HG03095 (cell line): ENCODE measurements at regions not wholly inside any gene's neighbourhood (a gene's known extent, or its start where the extent isn't known, plus 50 kb on each side); places are given as distances from the start of the nearest gene placed in this dataset.
"Not testable (repeated sequence)": the region's sequence is repeated elsewhere in the genome, so short reads cannot be mapped to it uniquely, and the experiment has no call there.

Experiments
- ATAC-seq: cut with Tn5 transposase; IDR thresholded peaks from one replicate; pipeline ENCODE4 v1.9.1; 2021; ENCODE audit warnings: moderate library complexity; ENCODE audit not compliant: unreplicated experiment

DNA sequence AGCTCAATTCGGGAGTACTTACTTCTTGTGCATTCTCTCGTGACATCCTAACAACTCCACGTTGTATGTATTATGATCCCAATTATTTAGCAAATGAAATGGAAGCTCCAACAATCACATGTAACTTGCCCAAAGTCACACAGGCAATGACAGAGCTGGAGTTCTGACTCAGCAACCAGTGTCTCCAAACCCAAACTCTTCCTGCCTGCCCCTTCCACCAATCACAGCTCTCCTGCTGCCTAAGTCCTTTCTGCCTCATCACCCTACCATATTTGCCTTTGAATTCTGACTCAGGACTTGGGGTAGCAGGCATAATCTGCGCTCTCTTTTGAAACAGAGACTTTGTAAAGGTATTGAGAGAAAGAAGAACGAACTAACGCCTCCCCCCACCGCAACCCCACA is 245.2 kb upstream of the MAF start:
- no peak for ATAC-seq

DNA sequence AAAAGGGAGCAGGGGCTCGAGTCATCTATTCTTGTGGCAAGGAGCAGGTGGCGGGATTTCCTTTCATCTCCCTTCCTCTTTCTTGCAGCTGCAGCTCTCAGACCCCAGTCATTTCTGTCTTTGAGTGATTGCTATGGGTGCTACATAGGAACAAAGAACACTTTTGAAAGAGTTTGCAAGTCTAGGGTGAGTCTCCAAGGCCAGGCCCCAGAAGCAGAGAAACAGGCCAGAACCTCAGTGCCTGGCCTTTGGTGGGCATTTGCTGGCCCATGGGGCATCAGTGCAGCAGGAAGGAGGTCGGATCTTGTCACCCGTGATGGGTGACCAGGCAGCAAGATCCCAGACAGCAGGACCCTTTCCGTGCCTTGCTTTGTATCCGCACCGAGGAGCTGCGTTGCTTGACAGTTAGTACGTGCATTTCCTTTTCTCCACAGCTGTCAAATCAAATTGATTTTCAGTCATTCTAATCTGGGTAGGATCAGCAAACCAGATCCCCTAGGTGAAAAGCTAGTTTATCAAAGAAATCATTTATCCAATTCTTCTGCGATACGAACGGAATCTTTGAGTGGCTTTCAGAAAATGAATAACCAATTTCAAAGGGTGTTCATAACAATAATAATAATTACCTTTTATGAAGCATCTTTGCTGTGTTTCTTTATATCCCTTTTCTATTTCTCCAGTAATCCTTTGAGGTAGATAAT is 244.6 kb upstream of the MAF start:
- peak; percentile 88 for ATAC-seq

DNA sequence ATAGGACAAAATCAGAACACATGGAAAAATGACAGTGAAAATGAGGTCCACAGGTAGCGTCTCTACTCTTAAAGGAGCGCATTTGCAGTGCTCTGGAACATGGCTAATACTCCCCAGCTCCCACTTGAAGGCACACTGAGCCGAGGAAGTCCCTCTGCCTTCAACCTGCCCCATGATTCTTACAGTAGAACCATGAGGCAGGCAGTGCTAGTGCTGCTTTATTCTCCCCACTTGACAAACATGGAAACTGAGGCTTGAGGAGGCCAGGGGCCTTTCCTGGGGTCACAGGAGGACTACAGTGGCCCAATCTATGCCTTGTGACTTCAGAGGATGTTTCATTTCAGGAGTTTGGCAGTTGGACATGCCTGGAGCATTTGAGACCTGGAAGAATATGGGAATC is 244.1 kb upstream of the MAF start:
- peak; percentile 3 for ATAC-seq

DNA sequence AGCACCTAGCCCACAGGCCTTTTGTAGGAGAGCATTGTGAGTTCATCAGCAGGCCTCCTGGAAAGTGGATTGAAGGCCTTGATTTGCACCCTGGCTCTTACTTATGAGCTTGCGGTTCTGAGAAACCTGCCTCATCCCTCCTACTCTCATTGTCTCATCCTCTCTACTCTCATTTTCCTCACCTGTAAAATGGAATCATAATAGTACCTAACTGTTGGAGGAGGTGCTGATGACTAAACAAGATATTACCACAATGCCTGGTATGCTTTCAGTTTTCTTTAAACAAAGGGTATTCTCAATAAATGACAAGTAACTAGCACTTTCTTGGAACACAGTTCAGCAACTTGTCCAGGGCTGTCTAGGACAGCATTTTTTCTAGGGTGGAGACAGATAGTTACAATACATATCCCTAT is 243.1 kb upstream of the MAF start:
- ATAC-seq: peak; percentile 45

DNA sequence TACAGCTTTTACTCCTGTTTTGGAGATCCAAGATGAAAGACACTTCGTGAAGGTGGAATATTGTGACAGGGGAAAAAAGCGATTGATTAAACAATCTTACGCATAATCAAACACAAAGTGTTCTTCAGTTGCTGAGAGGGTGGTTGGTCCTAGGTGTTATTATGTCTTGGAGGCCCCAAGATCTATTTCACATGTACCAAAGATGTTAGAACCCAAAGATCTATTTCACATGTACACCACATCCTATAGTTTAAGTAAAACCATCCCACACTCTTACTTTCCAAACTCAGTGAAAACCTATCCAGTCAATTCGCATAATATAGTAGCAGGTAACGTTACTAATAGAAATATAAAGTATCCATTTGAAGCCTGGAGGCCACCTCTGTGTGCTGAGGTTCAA is 242.6 kb upstream of the MAF start:
- no peak for ATAC-seq

DNA sequence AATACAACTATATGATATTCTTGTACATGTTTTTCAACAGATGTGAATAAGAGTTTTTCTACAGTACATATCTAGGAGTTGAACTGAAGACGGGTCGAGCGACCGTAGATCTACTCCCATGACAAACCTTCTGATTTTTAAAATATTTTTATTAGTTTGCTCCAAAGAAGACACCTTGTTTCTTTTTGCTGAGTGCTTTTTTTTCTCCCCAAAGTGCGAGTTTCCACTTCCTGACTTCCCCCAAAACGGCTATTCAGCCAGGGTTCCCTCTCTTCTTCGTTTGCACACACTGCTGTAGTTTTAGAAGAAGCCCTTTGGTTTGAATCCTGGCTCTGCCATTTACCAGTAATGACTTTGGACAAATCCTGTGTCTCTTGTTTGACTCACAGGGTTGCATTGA is 241.7 kb upstream of the MAF start:
- no peak for ATAC-seq

DNA sequence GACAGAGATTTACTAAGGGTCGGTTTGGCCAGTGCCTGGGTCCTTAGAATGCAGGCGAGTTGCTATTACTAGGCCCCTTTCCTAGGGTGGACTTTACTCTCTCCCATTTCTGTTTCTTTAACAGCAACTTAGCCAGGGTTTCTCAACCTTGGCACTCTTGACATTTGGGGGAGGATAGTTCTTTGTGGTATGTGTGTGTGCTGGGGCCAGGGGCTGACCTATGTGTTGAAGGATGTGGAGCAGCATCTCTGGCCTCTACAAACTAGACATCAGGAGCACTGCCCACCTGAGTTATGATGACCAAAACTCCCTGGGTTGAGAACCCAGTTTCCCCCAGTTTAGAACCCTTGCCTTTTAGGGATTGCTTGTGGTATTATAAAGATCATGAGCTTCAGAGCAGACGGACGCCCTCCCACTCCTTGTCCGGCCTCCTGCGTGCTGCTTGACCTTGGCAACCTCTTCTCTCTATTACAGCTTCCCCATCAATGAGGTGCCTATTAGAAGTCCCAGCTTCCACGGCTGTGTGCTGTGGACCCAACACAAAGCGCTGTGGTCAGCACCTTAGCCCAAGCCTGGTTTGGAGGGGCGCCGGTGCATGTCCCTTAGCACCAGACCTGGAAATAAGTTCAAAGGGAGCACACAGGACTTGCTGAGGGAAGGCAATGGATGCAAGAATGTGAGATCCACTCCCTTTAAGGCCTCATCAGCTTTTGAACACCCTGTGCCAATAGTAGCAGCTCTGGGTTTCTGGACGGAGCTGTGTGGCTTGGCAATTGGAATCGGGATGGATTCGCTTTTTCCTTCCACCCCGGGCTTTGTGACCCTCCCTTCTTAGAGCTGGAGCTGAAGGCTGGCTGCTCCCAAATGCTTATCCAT is 239.2 kb upstream of the MAF start:
- ATAC-seq: no peak

DNA sequence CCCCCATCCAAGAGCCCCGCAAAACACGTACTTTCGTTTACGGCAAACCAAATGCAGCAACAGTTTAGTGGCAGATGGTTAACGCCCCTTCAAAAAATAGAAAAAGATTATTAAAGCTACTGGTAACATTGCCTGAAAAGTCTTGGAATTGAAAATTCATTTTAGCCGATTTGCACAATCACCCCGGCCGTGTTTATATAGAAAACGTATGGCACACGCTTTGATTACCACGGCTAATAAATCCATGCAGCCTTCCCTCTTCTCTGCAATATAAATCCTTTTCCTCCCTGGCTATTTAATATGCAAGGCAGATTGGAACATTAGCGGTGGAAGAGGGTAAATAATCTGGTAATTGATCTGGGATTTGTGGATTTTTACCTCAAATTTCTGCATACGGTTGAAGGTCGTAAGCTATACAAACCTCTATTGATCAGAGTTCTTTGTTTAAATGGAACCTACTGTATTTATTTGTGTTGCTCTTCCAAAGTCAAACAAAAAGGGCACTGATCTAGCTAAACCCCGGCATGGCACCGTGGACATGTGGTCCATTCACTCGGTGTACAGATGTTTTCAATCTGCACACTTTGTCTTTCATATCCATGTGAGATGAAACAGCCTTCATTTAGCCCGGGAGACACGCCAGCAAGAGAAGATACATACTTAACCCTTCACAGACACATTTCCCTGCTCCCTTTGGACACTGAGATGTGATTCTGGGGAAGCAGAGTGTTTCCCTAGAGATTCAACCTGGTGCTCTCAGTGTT is 238.1 kb upstream of the MAF start:
- ATAC-seq: no peak

DNA sequence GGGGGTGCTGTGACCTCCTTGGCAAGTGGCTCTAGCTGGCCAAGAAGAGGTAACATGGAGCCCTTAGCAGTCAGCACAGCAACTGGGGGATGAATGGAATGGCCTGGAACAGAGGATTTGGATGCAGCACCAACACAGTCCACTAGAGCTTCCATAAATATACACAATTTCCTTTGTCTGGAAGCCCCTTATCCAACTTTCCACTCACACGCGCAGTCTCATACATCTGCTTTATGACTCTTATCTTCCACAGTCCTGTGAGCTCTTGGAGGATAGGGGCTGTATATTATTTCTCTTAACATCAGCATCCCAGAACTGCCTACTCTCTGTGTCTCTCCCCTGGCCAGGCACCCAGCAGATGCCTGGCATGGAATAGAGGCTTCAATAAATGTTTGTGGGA is 235.6 kb upstream of the MAF start:
- no peak for ATAC-seq

DNA sequence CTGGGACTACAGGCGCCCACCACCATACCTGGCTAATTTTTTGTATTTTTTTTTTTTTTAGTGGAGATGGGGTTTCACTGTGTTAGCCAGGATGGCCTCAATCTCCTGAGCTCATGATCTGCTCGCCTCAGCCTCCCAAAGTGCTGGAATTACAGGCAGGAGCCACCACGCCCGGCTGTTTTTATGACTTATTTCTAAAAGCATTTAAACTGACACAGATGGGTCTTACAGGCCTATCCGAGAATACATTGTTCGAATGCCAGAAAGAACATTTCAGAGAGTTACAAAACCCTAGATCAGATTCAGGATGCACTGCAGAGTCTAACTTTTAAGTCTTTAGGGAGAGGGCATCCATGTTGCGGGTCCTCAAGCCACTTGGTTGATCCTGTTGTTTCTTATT is 234.7 kb upstream of the MAF start:
- ATAC-seq: no peak

DNA sequence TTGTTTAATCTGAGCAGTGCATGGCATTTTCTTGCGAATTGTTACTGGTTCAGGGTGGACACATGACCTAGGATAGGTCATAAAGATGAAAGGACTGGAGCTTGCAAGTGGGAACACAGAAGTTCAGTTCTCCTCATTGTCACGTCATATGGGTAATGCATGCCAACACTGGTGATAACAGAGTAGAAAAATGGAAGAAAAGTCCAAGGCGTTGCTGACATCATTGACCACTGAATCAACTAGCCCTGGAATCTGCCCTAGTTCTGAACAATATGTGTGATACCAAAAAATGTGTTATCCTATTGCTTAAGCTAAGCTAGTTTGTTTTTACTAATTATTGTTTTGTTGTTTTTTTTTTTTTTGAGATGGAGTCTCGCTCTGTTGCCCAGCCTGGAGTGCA is 234.2 kb upstream of the MAF start:
- ATAC-seq: no peak

DNA sequence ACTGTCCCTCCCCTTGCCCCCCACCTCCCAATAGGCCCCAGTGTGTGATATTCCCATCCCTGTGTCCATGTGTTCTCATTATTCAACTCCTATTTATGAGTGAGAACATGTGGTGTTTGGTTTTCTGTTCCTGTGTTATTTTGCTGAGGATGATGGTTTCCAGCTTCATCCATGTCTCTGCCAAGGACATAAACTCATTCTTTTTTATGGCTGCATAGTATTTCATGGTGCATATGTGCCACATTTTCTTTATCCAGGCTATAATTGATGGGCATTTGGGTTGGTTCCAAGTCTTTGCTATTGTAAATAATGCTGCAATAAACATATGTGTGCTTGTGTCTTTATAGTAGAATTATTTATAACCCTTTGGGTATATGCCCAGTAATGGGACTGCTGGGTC is 233.5 kb upstream of the MAF start:
- not testable (repeated sequence) for ATAC-seq

DNA sequence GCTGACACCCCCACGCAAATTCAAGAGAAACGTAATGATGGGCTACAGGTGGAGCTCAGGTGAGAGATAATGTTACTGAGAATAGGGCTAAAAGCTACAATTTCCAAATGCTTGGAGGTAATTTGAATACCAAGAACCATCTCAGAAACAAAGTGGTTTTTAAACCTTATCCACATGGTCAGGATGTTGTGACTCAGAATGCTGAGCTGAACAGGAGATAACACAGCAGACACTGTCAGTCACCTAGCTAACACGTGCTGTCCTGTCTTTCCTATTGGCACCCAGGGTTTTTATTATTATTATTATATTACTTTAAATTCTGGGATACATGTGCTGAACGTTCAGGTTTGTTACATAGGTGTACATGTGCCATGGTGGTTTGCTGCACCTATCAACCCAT is 233.0 kb upstream of the MAF start:
- no peak for ATAC-seq

DNA sequence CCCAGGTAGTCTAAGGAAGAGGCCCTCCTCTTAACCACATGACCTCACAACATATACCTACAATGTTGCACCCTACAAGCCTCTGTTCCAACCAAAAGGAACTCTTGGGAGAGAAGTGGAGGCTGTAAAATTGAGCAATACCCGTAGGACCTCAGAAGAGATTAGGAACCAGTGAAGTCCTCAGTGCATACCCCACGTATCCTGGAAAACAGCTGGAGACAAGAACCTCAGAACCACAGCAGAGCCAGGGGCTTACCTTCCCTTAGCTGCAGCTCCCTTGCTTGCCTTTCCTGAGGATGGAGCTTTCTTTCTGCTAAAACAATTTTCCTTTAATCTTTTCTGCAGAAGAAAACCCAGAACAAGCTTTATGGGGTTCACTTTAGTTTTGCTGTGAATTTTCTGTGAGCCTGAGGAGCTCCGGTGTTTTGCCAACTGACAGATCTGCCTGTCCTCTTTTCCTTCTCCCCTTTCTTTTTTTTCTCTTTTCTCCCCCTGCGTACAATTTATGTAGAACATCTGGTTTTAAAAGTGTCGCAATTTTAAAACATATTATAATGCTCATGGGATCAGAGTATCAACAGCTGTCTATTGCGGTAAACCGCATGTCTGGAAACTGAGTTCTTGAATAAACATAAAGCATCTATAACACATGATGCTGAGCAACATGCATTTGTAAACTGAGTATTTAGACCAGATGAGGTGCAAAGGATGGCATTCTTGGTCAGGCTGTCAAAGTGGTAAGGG is 226.4 kb upstream of the MAF start:
- ATAC-seq: no peak

DNA sequence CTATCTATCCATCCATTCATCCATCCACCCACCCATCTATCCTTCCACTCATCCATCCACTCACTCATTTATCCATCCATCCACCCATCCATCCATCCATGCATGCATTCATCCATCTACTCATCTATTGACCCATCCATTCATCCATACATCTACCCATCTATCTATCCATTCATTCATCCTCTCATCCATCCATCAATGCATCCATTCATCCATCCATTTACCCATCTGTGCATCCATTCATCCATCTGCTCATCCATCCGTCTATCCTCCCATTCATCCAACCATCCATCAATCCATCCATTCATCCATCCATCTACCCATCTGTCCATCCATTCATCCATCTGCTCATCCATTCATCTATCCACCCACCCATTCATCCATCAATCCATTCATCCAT is 224.5 kb upstream of the MAF start:
- no peak for ATAC-seq

DNA sequence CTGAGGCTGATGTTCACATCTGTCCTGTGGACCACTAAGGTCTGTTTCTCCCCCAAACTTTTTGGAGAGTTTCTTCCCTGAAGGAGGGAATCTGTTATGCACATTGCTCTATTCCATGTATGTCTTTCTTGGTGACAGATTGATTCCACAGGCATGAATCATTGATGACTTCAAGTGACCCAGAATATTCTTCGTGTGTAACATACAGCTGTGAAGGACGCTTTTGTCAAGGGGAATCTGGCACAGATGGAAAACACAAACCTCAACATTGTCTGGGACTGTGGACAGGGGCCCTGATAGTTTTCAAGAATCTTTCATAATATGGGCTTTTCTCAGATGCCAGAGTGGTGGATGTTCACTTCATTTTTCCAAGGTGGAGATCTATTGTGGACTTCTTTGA is 223.1 kb upstream of the MAF start:
- no peak for ATAC-seq

DNA sequence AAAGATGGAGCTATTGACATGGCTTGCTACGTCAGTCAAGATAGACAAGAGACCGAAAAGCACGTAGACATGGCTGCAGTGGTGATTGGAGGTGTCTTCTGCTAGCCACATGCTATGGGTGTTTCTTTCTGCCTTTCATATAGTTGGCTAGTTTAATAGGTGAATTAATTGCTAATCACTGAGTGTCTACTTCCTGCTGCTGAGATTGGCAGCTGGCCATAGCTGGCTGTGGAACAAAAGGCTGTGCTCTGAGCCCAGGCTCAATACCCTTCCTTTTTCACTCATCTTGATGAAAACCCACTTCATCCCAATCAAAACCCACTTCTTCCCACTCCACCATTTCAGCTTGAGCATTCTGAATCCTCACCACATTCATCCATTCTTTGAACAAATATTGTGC is 221.4 kb upstream of the MAF start:
- no peak for ATAC-seq

DNA sequence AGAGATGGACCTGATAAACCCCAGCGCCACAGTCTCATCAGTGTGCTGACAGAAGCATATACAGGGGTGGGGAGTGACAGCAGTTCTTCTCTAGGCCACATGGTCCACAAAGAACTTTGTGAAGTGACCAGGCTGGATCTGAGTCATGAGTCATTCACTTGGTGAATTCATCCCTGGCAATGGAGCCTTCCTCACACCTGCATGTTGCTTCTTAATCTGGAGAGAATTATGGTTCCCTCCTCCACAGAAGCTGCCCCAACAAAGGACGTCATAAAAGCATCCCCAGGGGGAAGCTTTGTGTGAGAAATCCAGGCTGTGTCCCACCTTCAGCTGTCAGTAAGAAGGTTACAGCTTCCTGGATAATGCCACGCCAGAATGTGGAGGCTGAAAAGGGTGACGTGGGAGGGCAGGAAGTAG is 215.6 kb upstream of the MAF start:
- no peak for ATAC-seq

DNA sequence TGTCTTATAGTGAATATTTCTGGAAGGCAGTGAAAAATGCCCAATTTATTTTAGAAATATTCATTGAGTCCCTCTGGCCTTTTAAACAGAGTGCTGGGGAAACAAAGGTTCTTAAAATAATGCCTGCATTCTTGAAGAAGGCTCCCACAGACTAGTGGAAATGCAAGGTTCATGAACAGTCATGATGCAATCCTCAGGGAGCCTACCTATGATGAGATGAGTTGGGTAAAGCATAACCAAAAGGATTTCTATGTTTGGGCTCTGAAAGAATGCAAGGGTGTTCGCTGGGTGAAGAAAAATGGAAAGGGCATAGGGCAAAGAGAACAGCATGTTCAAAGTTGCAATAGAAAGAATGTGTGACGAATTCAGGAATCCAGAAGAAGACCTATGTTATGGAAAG is 214.5 kb upstream of the MAF start:
- no peak for ATAC-seq

DNA sequence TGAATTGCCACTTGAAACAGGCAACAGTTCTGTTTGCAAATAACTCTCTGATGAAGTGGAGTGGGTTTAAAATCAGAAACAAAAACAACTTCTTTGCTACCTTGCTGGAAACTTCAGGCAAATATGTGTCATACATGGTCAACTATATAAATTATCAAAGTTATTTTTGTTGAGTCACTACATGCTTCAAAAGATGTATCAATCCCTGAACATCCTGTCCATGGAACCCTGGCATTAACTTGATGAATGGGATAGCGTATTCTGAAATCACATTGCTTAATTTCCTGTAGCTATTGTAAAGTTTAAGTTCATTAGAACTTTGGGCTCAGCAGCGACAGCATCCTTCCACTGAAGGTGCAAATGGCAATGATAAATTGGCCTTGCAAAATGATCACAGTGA is 213.6 kb upstream of the MAF start:
- ATAC-seq: no peak

DNA sequence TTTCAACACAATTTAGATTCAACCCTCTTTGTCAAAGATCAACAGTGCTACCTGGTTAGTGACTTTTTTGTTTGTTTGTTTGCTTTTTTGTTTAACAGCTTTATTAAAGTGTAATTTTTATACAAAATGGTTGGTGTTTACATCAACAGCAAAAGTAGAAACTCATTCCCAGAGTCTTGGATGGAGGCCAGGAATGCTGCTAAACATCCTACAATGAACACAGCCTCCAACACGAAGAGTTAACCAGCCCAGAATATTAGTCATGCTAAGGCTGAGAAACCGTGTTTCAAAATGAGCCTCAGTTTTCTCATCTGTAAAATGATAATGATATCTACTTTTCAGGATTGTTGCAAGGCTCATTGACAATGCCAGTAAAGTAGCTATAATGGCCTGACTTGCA is 211.0 kb upstream of the MAF start:
- no peak for ATAC-seq
